OCI-LY3 (cell line): ENCODE measurements at regions not wholly inside any gene's neighbourhood (a gene's known extent, or its start where the extent isn't known, plus 50 kb on each side); places are given as distances from the start of the nearest gene placed in this dataset.

ENCODE experiments used
- H2AFZ ChIP-seq: fragments of 200-600, 300-600 bp; shearing (Covaris generic); 2 replicates; pipeline ENCODE4 v1.6.0; 2014; ENCODE audit warnings: antibody characterized with exemption, low read depth, low read length
- H3K27ac ChIP-seq: fragments of 200-600, 300-600 bp; sonication (generic); 2 replicates; pipeline ENCODE4 v1.5.1; 2014; ENCODE audit warnings: mild to moderate bottlenecking, low read length, moderate library complexity, mixed read lengths
- H3K27me3 ChIP-seq: fragments of 200-600, 300-600 bp; sonication (generic); 2 replicates; pipeline ENCODE4 v1.6.1; 2014; ENCODE audit warnings: low read depth, low read length, mixed read lengths
- H3K36me3 ChIP-seq: fragments of 200-600, 300-600 bp; sonication (generic); replicated peaks from 2 replicates; pipeline ENCODE3; 2014; ENCODE audit warnings: low read depth, low read length, mixed read lengths
- H3K4me1 ChIP-seq: fragments of 300-600, 200-600 bp; sonication (generic); 2 replicates; pipeline ENCODE4 v1.6.1; 2014; ENCODE audit warnings: low read length, mixed read lengths
- H3K4me2 ChIP-seq: fragments of 200-600, 300-600 bp; sonication (generic); 2 replicates; pipeline ENCODE4 v1.6.1; 2014; ENCODE audit warnings: low read length, mixed read lengths
- H3K4me3 ChIP-seq: fragments of 300-600, 200-600 bp; sonication (generic); 2 replicates; pipeline ENCODE4 v1.5.1; 2014; ENCODE audit warnings: antibody characterized with exemption, mild to moderate bottlenecking, low read length, moderate library complexity
- H3K79me2 ChIP-seq: fragments of 300-600, 200-600 bp; shearing (Covaris generic); 2 replicates; pipeline ENCODE4 v1.6.1; 2014; ENCODE audit warnings: mild to moderate bottlenecking, low read length, mixed read lengths
- H3K9ac ChIP-seq: fragments of 300-600, 200-600 bp; shearing (Covaris generic); 2 replicates; pipeline ENCODE4 v1.6.0; 2014; ENCODE audit warnings: mild to moderate bottlenecking, low read length, moderate library complexity
- H3K9me3 ChIP-seq: fragments of 200-600, 300-600 bp; shearing (Covaris generic); 2 replicates; pipeline ENCODE4 v1.6.1; 2014; ENCODE audit warnings: low read length, mixed read lengths; ENCODE audit not compliant: insufficient read depth
- H4K20me1 ChIP-seq: fragments of 200-600, 300-600 bp; sonication (generic); 2 replicates; pipeline ENCODE4 v1.6.1; 2016; ENCODE audit warnings: low read length, mixed read lengths; ENCODE audit not compliant: insufficient read depth
- CTCF ChIP-seq: fragments of 200-600, 300-600 bp; sonication (generic); IDR thresholded peaks from 2 replicates; pipeline ENCODE4 v1.5.1; 2014; ENCODE audit warnings: antibody characterized with exemption, low read length, low read depth
- EZH2phosphoT487 ChIP-seq: fragments of 200-600 bp; shearing (Covaris generic); IDR thresholded peaks from 2 replicates; pipeline ENCODE4 v1.6.1; 2018; ENCODE audit warnings: antibody characterized with exemption, mixed run types, low read depth

- Histone ChIP-seq H3K9ac (no peak overlapping the region), H3K79me2 (no peaks in the 10 kb centered on the region), H3K4me2 (no peak overlapping the region), H3K4me3 (no peak overlapping the region), H3K27ac (no peak overlapping the region), H3K9me3 (no peaks in the 10 kb centered on the region), H3K27me3 (no peaks in the 10 kb centered on the region), H2AFZ (no peak overlapping the region), H4K20me1 (no peaks in the 10 kb centered on the region), H3K4me1 (no peaks in the 10 kb centered on the region), H3K36me3 (no peaks in the 10 kb centered on the region)
- TF ChIP-seq EZH2phosphoT487 (no peak), CTCF (no peak)
Observed at GRCh38 chr18:10033016-10033399, 119.2 kb downstream of the VAPA start.

DNA sequence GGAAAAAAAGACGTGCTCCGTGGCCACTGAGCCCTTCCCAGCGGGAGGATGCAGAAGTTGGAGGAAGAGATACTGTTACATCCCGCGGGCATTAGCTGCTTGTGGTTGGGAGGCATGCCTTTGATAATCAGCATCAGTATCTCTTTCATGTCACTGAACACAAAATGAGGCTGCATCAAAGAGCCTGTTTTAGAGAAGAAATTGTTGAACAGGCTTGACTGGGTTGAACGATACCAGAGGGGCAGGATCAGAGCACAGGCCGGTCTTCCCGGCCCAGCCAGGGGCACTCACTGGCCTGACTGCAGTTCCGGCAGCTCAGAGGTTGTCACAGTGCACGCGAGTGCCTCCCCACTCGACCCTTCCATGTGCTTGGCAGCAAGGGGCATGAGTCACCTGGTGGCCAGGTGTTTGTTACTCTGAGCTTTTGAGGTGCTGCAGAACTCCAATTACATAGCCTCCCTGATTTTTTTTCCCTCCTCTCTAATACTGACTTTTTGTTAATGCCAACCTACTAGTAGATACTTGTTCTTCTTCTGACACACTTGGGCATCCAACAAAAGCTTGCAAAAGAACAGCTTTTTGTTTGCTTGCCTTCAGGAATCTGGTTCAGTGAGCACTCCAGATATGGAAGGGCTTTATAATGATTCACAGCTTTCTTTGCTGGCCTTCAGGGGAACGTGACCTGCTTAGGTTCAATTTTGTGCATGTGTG lies 121.6 kb downstream of the VAPA start:
- no peaks in the 10 kb centered on the region for H3K79me2 ChIP-seq
- H3K27ac ChIP-seq: no peak overlapping the region
- no peak overlapping the region for H2AFZ ChIP-seq
- TF ChIP-seq EZH2phosphoT487: no peak
- no peak for TF ChIP-seq CTCF
- H3K9ac ChIP-seq: no peak overlapping the region
- no peak overlapping the region for H3K4me2 ChIP-seq
- no peaks in the 10 kb centered on the region for H3K27me3 ChIP-seq
- no peak overlapping the region for H3K4me3 ChIP-seq
- no peaks in the 10 kb centered on the region for H3K4me1 ChIP-seq
- no peaks in the 10 kb centered on the region for H3K36me3 ChIP-seq
- no peaks in the 10 kb centered on the region for H3K9me3 ChIP-seq
- no peaks in the 10 kb centered on the region for H4K20me1 ChIP-seq

GRCh38 chr18:10036479-10036878 lies 122.7 kb downstream of the VAPA start:
- H3K4me2 ChIP-seq: no peak overlapping the region
- no peaks in the 10 kb centered on the region for H3K36me3 ChIP-seq
- H3K4me1 ChIP-seq: no peaks in the 10 kb centered on the region
- no peaks in the 10 kb centered on the region for H3K27me3 ChIP-seq
- H3K79me2 ChIP-seq: no peaks in the 10 kb centered on the region
- H3K9me3 ChIP-seq: no peaks in the 10 kb centered on the region
- H4K20me1 ChIP-seq: no peaks in the 10 kb centered on the region
- H3K9ac ChIP-seq: no peak overlapping the region
- no peak overlapping the region for H3K27ac ChIP-seq
- H3K4me3 ChIP-seq: no peak overlapping the region
- H2AFZ ChIP-seq: no peak overlapping the region
- no peak for TF ChIP-seq EZH2phosphoT487
- TF ChIP-seq CTCF: no peak

DNA sequence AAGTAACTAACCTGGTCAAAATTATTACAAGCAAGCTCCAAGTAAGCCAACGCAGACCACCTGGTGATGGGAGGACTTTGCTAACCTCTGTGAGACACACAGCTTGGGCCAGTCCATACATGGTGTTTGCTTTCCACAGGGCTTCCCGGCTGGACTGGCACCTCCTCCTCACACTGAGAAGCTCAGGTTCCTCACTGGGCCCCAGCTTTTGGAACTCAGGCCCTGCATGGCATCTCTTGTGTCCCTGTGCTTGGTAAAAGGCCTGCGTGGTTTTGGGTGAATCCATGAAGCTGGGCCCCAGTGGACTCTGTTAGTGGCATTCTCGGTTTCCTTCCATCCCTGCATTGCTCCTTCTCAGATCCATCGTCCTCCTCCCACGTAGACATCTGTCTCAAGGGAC lies 123.4 kb downstream of the VAPA start:
- Histone ChIP-seq H4K20me1 (no peaks in the 10 kb centered on the region), H3K79me2 (no peaks in the 10 kb centered on the region), H3K4me2 (no peak overlapping the region), H3K36me3 (no peaks in the 10 kb centered on the region), H2AFZ (no peak overlapping the region), H3K4me1 (no peaks in the 10 kb centered on the region), H3K9me3 (no peaks in the 10 kb centered on the region), H3K27me3 (no peaks in the 10 kb centered on the region), H3K9ac (no peak overlapping the region), H3K27ac (no peak overlapping the region), H3K4me3 (no peak overlapping the region)
- TF ChIP-seq EZH2phosphoT487 (no peak), CTCF (no peak)
